ENCODE measurements at regions not wholly inside any gene's neighbourhood (a gene's known extent, or its start where the extent isn't known, plus 50 kb on each side); places are given as distances from the start of the nearest gene placed in this dataset.

DNA sequence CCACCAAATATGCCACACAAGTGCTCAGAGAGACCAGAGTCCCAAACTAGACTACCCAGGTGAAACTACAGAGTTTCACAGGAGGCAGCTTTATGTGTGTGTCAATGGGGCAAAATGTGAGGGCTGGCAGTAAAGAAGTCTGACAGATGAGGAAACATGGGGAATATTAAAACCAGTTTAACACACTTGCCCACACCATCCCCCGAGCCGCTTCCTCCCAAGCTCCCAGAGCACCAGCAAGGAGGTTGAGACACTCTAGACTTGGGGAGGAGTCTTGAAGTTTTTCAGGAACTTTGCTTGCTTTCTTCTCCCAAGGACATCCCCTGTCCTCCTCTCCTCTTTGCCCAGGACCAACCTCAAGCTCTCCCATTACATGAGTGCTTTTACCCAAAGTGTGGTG, 94.7 kb upstream of the SPRY1 start:
- TF ChIP-seq, protein P1, sequence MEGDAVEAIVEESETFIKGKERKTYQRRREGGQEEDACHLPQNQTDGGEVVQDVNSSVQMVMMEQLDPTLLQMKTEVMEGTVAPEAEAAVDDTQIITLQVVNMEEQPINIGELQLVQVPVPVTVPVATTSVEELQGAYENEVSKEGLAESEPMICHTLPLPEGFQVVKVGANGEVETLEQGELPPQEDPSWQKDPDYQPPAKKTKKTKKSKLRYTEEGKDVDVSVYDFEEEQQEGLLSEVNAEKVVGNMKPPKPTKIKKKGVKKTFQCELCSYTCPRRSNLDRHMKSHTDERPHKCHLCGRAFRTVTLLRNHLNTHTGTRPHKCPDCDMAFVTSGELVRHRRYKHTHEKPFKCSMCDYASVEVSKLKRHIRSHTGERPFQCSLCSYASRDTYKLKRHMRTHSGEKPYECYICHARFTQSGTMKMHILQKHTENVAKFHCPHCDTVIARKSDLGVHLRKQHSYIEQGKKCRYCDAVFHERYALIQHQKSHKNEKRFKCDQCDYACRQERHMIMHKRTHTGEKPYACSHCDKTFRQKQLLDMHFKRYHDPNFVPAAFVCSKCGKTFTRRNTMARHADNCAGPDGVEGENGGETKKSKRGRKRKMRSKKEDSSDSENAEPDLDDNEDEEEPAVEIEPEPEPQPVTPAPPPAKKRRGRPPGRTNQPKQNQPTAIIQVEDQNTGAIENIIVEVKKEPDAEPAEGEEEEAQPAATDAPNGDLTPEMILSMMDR (conservative IDR thresholded peaks at IDR 0.05; ENCODE audit: low read depth, low read length), result no peak
- Histone ChIP-seq H3K4me1 (ENCODE audit: low read depth, poor library complexity, severe bottlenecking) (no peaks in the 10 kb centered on the region), H3K36me3 (ENCODE audit: insufficient read depth) (no peaks in the 10 kb centered on the region), H3K9ac (no peak overlapping the region), H4K20me1 (ENCODE audit: insufficient read depth) (no peaks in the 10 kb centered on the region), H3K27ac (no peak overlapping the region), H3K4me3 (IDR thresholded peaks at IDR 0.05; ENCODE audit: insufficient read depth, low read depth, low read length) (no peak overlapping the region), H3K27me3 (ENCODE audit: insufficient read depth, low read depth) (no peaks in the 10 kb centered on the region), H2AFZ (ENCODE audit: low read depth) (no peak overlapping the region), H3K4me2 (no peak overlapping the region), H3K79me2 (ENCODE audit: insufficient read depth, low read depth) (no peaks in the 10 kb centered on the region)

DNA sequence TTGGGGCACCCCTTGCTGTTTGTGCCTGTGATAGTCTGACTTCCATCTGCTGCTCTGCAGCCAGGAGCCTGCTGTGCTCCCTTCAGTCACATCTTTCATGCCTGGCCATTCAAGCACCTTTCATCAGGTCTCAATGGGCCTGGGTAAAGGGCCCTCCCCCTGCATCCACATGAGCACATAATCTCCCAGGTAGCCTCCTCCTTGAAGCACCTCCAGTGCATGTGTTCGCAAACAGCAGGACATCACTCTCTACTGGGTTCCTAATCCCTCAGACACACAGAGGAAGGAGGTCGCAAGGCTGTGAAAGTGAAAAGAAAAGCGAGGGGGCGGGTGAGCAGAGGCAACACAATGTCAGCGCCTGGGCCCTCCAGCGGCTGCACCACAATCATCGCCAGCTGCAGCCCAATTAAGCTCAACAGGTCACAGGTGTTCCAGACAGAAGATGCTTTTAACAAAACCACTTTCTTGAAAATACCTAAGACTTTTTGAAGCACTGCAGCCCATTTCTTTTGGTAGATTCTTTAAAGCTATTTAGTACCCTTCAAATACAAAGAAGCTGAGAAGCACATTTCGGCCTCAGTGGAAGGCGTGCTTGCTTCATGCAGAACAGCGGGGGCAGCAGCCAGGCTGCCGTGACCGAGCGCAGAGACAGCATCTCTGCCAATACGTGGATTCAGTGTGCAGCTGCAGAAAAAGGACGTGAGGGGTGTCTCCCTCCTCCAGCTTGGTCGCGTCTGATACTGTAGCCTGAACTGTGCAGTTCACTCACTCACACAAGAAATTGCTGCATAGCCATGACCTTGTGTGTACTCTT, 92.2 kb upstream of the SPRY1 start:
- Histone ChIP-seq H3K36me3 (ENCODE audit: insufficient read depth) (no peaks in the 10 kb centered on the region), H3K4me1 (ENCODE audit: low read depth, poor library complexity, severe bottlenecking) (no peaks in the 10 kb centered on the region), H3K27me3 (ENCODE audit: insufficient read depth, low read depth) (no peaks in the 10 kb centered on the region), H3K27ac (no peak overlapping the region), H3K4me2 (no peak overlapping the region), H4K20me1 (ENCODE audit: insufficient read depth) (no peaks in the 10 kb centered on the region), H3K79me2 (ENCODE audit: insufficient read depth, low read depth) (no peaks in the 10 kb centered on the region), H3K9ac (no peak overlapping the region), H3K4me3 (IDR thresholded peaks at IDR 0.05; ENCODE audit: insufficient read depth, low read depth, low read length) (no peak overlapping the region), H2AFZ (ENCODE audit: low read depth) (no peak overlapping the region)
- TF ChIP-seq, protein P1 (conservative IDR thresholded peaks at IDR 0.05; ENCODE audit: low read depth, low read length), result no peak

DNA sequence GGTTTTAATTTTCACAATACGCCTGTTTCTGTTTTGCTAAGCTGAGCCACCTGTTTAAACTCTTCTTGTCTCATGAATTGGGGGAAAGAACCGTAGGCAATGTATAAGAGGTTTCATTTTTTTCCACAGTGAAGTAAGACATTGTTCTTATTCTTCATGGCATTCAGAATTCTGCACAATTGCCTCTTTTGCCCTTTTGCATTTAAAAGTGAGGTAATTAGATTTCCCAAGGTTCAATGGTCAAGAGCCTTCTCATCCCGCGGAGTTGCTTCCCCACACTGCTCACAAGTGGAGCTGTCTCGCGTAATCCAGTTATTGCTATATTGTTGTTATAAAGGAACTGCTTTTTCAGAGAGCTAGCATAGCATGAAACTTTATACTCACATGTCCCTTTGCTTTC, 90.9 kb upstream of the SPRY1 start:
- TF ChIP-seq, protein P1 (conservative IDR thresholded peaks at IDR 0.05; ENCODE audit: low read depth, low read length), result no peak
- no peaks in the 10 kb centered on the region for H3K79me2 ChIP-seq (ENCODE audit: insufficient read depth, low read depth)
- H3K36me3 ChIP-seq (ENCODE audit: insufficient read depth), result no peaks in the 10 kb centered on the region
- no peak overlapping the region for H3K9ac ChIP-seq
- no peaks in the 10 kb centered on the region for H4K20me1 ChIP-seq (ENCODE audit: insufficient read depth)
- no peak overlapping the region for H3K27ac ChIP-seq
- no peaks in the 10 kb centered on the region for H3K4me1 ChIP-seq (ENCODE audit: low read depth, poor library complexity, severe bottlenecking)
- no peak overlapping the region for H3K4me3 ChIP-seq (IDR thresholded peaks at IDR 0.05; ENCODE audit: insufficient read depth, low read depth, low read length)
- no peaks in the 10 kb centered on the region for H3K27me3 ChIP-seq (ENCODE audit: insufficient read depth, low read depth)
- no peak overlapping the region for H3K4me2 ChIP-seq
- H2AFZ ChIP-seq (ENCODE audit: low read depth), result no peak overlapping the region

DNA sequence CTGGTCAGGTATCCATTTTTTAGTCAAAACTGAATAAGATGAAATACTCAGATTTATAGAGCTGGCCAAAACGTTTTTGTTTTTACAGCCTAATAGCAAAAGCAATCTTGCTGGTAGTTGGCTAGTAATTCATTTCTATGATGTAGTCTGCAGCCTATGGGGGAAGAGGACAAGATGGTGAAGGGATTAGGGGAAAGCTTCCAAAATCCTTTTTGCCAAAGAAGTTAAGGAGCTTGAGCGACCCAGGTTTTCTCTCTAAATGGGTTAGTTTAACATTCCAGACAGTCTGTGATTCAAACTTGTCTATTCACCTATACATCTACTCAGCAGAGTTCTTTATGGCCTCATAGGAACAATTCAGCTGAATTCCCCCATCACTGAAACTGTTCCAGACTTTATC, 89.8 kb upstream of the SPRY1 start:
- H3K79me2 ChIP-seq (ENCODE audit: insufficient read depth, low read depth), result no peaks in the 10 kb centered on the region
- TF ChIP-seq, protein P1 (conservative IDR thresholded peaks at IDR 0.05; ENCODE audit: low read depth, low read length), result no peak
- H3K9ac ChIP-seq, result no peak overlapping the region
- no peak overlapping the region for H3K4me3 ChIP-seq (IDR thresholded peaks at IDR 0.05; ENCODE audit: insufficient read depth, low read depth, low read length)
- H2AFZ ChIP-seq (ENCODE audit: low read depth), result no peak overlapping the region
- H3K36me3 ChIP-seq (ENCODE audit: insufficient read depth), result no peaks in the 10 kb centered on the region
- no peaks in the 10 kb centered on the region for H3K4me1 ChIP-seq (ENCODE audit: low read depth, poor library complexity, severe bottlenecking)
- no peaks in the 10 kb centered on the region for H3K27me3 ChIP-seq (ENCODE audit: insufficient read depth, low read depth)
- no peak overlapping the region for H3K4me2 ChIP-seq
- no peak overlapping the region for H3K27ac ChIP-seq
- no peaks in the 10 kb centered on the region for H4K20me1 ChIP-seq (ENCODE audit: insufficient read depth)

Measured in KMS-11 (cell line).